ENCODE measurements at regions not wholly inside any gene's neighbourhood (a gene's known extent, or its start where the extent isn't known, plus 50 kb on each side); places are given as distances from the start of the nearest gene placed in this dataset.

DNA sequence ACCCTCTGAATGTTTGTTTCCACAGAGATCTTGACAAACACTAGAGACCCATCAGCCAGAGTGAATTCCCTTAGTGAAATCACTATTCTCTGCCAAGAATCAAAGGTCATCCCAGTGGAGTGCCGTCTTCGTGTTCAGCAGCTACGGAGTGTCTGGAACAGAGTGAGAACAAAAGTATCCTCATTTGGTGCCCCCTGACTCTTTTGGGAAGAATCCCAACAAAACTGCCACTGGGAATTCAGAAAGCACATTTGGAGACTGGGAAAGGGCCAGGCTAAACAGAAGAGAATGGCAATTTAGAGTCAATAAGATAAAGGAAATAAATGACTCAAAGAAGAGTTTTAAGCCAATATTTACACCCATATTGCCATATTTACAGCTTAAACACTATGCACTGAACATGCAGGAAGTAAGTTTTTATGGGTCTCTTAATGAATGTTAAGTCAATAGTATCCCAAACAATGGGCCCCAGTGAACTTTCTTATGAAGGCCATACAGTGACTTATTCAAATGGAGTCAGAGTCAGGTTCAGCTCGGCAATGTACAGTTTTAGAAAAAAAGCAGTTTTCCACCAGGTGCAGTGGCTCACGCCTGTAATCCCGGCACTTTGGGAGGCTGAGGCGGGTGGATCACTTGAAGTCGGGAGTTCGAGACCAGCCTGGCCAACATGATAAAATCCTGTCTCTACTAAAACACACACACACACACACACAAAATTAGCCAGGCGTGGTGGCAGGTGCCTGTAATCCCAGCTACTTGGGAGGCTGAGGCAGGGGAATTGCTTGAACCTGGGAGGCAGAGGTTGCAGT, 392.6 kb downstream of the KLF5 start:
- no peaks in the 10 kb centered on the region for H3K36me3 ChIP-seq (ENCODE audit: insufficient read depth)
- TF ChIP-seq, protein P1, sequence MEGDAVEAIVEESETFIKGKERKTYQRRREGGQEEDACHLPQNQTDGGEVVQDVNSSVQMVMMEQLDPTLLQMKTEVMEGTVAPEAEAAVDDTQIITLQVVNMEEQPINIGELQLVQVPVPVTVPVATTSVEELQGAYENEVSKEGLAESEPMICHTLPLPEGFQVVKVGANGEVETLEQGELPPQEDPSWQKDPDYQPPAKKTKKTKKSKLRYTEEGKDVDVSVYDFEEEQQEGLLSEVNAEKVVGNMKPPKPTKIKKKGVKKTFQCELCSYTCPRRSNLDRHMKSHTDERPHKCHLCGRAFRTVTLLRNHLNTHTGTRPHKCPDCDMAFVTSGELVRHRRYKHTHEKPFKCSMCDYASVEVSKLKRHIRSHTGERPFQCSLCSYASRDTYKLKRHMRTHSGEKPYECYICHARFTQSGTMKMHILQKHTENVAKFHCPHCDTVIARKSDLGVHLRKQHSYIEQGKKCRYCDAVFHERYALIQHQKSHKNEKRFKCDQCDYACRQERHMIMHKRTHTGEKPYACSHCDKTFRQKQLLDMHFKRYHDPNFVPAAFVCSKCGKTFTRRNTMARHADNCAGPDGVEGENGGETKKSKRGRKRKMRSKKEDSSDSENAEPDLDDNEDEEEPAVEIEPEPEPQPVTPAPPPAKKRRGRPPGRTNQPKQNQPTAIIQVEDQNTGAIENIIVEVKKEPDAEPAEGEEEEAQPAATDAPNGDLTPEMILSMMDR (conservative IDR thresholded peaks at IDR 0.05; ENCODE audit: low read depth, low read length), result no peak
- H2AFZ ChIP-seq (ENCODE audit: low read depth), result no peak overlapping the region
- no peaks in the 10 kb centered on the region for H3K4me1 ChIP-seq (ENCODE audit: low read depth, poor library complexity, severe bottlenecking)
- H4K20me1 ChIP-seq (ENCODE audit: insufficient read depth), result no peaks in the 10 kb centered on the region
- no peak overlapping the region for H3K4me2 ChIP-seq
- no peak overlapping the region for H3K27ac ChIP-seq
- H3K4me3 ChIP-seq (IDR thresholded peaks at IDR 0.05; ENCODE audit: insufficient read depth, low read depth, low read length), result no peak overlapping the region
- no peaks in the 10 kb centered on the region for H3K27me3 ChIP-seq (ENCODE audit: insufficient read depth, low read depth)
- no peak overlapping the region for H3K9ac ChIP-seq
- H3K79me2 ChIP-seq (ENCODE audit: insufficient read depth, low read depth), result no peaks in the 10 kb centered on the region

DNA sequence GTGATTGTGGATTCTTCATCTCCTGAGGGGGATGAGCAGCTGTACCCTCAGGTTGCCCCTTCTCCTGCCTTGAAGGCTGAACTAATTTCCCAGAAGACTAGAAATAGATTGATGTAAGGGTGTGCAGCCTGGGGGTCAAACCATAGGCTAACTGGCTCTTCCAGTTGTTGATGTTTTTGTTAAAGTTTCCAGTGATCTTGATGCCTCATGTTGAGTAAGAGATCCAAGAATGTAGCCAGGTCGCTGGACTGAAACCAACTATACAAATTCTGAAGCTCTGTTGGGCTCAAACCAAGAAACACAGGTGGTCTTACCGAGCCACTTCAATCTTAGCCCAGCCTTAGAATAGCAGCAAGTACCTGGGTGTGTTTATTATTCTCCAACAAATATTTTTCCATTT, 391.8 kb downstream of the KLF5 start:
- no peaks in the 10 kb centered on the region for H3K4me1 ChIP-seq (ENCODE audit: low read depth, poor library complexity, severe bottlenecking)
- TF ChIP-seq, protein P1 (conservative IDR thresholded peaks at IDR 0.05; ENCODE audit: low read depth, low read length), result no peak
- no peaks in the 10 kb centered on the region for H3K27me3 ChIP-seq (ENCODE audit: insufficient read depth, low read depth)
- H3K36me3 ChIP-seq (ENCODE audit: insufficient read depth), result no peaks in the 10 kb centered on the region
- H3K4me2 ChIP-seq, result no peak overlapping the region
- no peaks in the 10 kb centered on the region for H4K20me1 ChIP-seq (ENCODE audit: insufficient read depth)
- no peak overlapping the region for H2AFZ ChIP-seq (ENCODE audit: low read depth)
- no peak overlapping the region for H3K4me3 ChIP-seq (IDR thresholded peaks at IDR 0.05; ENCODE audit: insufficient read depth, low read depth, low read length)
- no peak overlapping the region for H3K9ac ChIP-seq
- H3K27ac ChIP-seq, result no peak overlapping the region
- H3K79me2 ChIP-seq (ENCODE audit: insufficient read depth, low read depth), result no peaks in the 10 kb centered on the region

DNA sequence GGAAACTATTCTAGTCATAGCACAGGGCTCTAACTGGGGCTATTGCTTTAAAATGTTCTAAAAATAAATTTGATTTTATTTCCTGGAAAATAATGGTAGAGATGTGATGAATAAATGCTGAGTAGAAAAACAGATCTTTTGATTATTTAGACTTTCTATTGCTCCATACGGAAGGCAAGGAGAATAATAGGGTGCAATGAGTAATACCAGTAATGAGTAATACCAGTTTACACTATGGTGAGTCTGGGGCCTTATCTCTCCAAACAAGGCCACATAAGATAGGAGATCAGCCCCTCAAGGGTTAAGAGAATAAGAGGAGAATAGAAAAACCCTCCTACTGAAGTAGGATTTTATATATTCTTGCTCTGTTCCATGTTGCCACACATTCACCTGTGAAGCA, 390.4 kb downstream of the KLF5 start:
- no peaks in the 10 kb centered on the region for H3K4me1 ChIP-seq (ENCODE audit: low read depth, poor library complexity, severe bottlenecking)
- H3K79me2 ChIP-seq (ENCODE audit: insufficient read depth, low read depth), result no peaks in the 10 kb centered on the region
- no peaks in the 10 kb centered on the region for H3K27me3 ChIP-seq (ENCODE audit: insufficient read depth, low read depth)
- H3K4me3 ChIP-seq (IDR thresholded peaks at IDR 0.05; ENCODE audit: insufficient read depth, low read depth, low read length), result no peak overlapping the region
- no peak overlapping the region for H3K4me2 ChIP-seq
- no peaks in the 10 kb centered on the region for H3K36me3 ChIP-seq (ENCODE audit: insufficient read depth)
- no peaks in the 10 kb centered on the region for H4K20me1 ChIP-seq (ENCODE audit: insufficient read depth)
- H2AFZ ChIP-seq (ENCODE audit: low read depth), result no peak overlapping the region
- TF ChIP-seq, protein P1 (conservative IDR thresholded peaks at IDR 0.05; ENCODE audit: low read depth, low read length), result no peak
- no peak overlapping the region for H3K9ac ChIP-seq
- no peak overlapping the region for H3K27ac ChIP-seq

DNA sequence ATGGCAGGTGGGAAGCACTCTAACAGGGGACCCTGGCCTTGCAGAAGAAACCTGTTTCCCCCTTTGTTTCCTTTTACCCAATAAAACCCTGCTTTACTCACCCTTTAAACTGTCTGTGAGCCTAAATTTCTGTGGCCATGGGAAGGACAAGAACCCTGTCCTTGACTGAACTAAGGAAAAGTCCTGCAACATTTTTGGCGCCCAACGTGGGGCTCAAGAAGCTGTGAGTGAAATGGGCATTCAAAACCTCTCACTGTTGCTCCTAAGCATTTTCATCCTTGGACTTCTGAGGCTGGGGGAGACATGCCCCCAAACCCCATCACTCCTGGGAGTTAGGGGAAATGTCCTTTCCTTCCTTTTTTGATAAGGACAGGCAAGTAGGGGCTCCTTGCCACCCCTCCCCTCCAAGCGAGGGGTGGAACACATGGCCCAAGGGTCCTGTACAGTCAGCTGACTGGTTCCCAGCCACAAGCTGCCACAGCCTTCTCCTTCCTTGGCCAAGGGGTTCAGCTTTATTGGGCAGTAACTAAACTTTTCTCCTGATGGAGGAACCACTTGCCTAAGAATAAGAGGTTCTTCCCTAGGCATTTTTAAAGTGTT, 381.6 kb downstream of the KLF5 start:
- TF ChIP-seq, protein P1 (conservative IDR thresholded peaks at IDR 0.05; ENCODE audit: low read depth, low read length), result no peak
- Histone ChIP-seq H3K4me3 (IDR thresholded peaks at IDR 0.05; ENCODE audit: insufficient read depth, low read depth, low read length) (no peak overlapping the region), H4K20me1 (ENCODE audit: insufficient read depth) (no peaks in the 10 kb centered on the region), H3K36me3 (ENCODE audit: insufficient read depth) (no peaks in the 10 kb centered on the region), H3K27me3 (ENCODE audit: insufficient read depth, low read depth) (no peaks in the 10 kb centered on the region), H3K27ac (no peak overlapping the region), H3K4me2 (no peak overlapping the region), H3K4me1 (ENCODE audit: low read depth, poor library complexity, severe bottlenecking) (no peaks in the 10 kb centered on the region), H2AFZ (ENCODE audit: low read depth) (no peak overlapping the region), H3K9ac (no peak overlapping the region), H3K79me2 (ENCODE audit: insufficient read depth, low read depth) (no peaks in the 10 kb centered on the region)
